ENCODE measurements at regions not wholly inside any gene's neighbourhood (a gene's known extent, or its start where the extent isn't known, plus 50 kb on each side); places are given as distances from the start of the nearest gene placed in this dataset.

DNA sequence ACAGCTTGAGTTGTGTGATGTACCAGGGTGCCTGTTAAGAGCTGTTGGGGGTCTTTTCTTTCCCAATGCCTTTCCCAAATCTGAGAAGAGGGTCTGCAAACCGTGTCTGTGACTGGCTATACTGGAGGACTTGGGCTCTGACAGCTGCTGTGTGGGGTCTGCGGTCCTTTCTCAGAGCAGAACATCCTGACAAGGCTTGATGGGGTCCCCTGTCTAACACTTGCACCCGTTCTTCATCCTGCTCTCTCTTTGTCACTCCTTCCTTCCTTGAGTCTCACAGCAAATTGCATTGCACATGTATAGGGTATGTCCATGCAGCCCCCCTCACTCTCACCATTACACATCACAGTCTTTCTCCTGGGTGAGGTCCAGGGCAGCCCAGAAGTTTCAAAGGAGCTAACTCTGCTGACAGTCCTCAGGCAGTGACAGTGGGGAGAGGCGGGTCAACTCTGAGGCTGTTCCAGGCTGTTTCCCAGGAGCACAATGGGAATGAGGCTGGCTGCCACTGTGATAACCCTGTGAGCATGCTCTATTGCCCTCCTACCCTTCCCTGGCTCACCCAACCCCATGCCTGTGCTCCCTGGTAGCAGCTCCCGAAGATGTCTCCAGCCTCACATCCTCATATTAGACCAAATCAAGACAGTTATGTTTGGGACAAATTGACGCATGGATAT lies 163.2 kb upstream of the GGTLC1 start:
- intact Hi-C loops (cut with micrococcal nuclease; ENCODE audit: unreplicated experiment) = no loop called here
- no peak overlapping the region for H3K4me3 Mint-ChIP-seq (ENCODE audit: unreplicated experiment)

DNA sequence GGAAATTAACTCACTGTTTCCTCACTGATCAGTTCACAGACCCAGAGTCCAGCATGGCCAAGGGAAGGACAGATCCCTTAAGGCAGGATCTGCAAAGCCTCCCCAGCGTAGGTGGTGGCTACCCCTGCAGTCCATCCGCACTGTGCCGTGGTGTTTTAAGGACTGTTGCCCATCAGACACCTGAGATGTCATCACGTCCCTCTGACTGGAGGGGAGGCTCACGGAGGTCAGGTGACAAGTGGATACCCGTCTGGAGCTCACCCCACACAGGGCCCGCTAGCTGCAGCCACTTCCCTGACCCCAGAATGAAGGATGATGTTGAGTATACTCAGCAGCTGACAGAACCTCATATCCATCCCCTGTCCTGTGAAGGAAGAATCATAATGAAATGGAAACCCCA lies 161.8 kb upstream of the GGTLC1 start:
- Histone ChIP-seq H3K9me3 (no peaks in the 10 kb centered on the region), H3K36me3 (ENCODE audit: control insufficient read depth, insufficient read depth, low read length) (no peaks in the 10 kb centered on the region), H3K4me3 (ENCODE audit: low read depth, low read length) (no peak overlapping the region), H3K27me3 (replicated peaks; ENCODE audit: control insufficient read depth, insufficient read depth, low read length) (no peaks in the 10 kb centered on the region), H3K4me1 (no peaks in the 10 kb centered on the region)
- TF ChIP-seq, protein P1, sequence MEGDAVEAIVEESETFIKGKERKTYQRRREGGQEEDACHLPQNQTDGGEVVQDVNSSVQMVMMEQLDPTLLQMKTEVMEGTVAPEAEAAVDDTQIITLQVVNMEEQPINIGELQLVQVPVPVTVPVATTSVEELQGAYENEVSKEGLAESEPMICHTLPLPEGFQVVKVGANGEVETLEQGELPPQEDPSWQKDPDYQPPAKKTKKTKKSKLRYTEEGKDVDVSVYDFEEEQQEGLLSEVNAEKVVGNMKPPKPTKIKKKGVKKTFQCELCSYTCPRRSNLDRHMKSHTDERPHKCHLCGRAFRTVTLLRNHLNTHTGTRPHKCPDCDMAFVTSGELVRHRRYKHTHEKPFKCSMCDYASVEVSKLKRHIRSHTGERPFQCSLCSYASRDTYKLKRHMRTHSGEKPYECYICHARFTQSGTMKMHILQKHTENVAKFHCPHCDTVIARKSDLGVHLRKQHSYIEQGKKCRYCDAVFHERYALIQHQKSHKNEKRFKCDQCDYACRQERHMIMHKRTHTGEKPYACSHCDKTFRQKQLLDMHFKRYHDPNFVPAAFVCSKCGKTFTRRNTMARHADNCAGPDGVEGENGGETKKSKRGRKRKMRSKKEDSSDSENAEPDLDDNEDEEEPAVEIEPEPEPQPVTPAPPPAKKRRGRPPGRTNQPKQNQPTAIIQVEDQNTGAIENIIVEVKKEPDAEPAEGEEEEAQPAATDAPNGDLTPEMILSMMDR (IDR thresholded peaks at IDR 0.05; ENCODE audit: insufficient read depth in 1 of 2, low read depth in 1 of 2, low read length in 1 of 2, severe bottlenecking in 1 of 2, unreplicated experiment in 1 of 2) = no peak
- no peaks in the 10 kb centered on the region for H3K36me3 Mint-ChIP-seq (ENCODE audit: insufficient read depth, unreplicated experiment)
- no peaks in the 10 kb centered on the region for H3K4me1 Mint-ChIP-seq (ENCODE audit: low read depth, unreplicated experiment)
- H3K9me3 Mint-ChIP-seq (ENCODE audit: unreplicated experiment) = no peaks in the 10 kb centered on the region
- DNase-seq = no peak
- no peak overlapping the region for H3K4me3 Mint-ChIP-seq (ENCODE audit: unreplicated experiment)
- H3K27me3 Mint-ChIP-seq (ENCODE audit: insufficient read depth, unreplicated experiment) = peaks cover 17% of the 10 kb centered on the region
- intact Hi-C loops (cut with micrococcal nuclease; ENCODE audit: unreplicated experiment) = no loop called here
- BruUV-seq (replicated peaks) = no TSS peak
- no peak overlapping the region for H3K27ac Mint-ChIP-seq (ENCODE audit: unreplicated experiment)
- POLR2A ChIA-PET = no interaction called here
- CTCF ChIA-PET = interaction anchor here (1.5 kb wide), 1 partner anchor 10 kb away, joined by 4 read pairs; no protein-coding TSS in a partner anchor

More for the DNA sequence above, 163.2 kb upstream of the GGTLC1 start:
- Mint-ChIP-seq H3K27me3 (ENCODE audit: insufficient read depth, unreplicated experiment) (peaks cover 10% of the 10 kb centered on the region), H3K4me1 (ENCODE audit: low read depth, unreplicated experiment) (no peaks in the 10 kb centered on the region), H3K36me3 (ENCODE audit: insufficient read depth, unreplicated experiment) (no peaks in the 10 kb centered on the region), H3K9me3 (ENCODE audit: unreplicated experiment) (peaks cover 7% of the 10 kb centered on the region), H3K27ac (ENCODE audit: unreplicated experiment) (no peak overlapping the region)
- TF ChIP-seq, protein P1 (IDR thresholded peaks at IDR 0.05; ENCODE audit: insufficient read depth in 1 of 2, low read depth in 1 of 2, low read length in 1 of 2, severe bottlenecking in 1 of 2, unreplicated experiment in 1 of 2) = no peak
- CTCF ChIA-PET = no interaction called here
- H3K36me3 ChIP-seq (ENCODE audit: control insufficient read depth, insufficient read depth, low read length) = no peaks in the 10 kb centered on the region
- DNase-seq = no peak
- POLR2A ChIA-PET = no interaction called here
- no peaks in the 10 kb centered on the region for H3K9me3 ChIP-seq
- BruUV-seq (replicated peaks) = no TSS peak
- H3K4me1 ChIP-seq = no peaks in the 10 kb centered on the region
- H3K27me3 ChIP-seq (replicated peaks; ENCODE audit: control insufficient read depth, insufficient read depth, low read length) = no peaks in the 10 kb centered on the region
- no peak overlapping the region for H3K4me3 ChIP-seq (ENCODE audit: low read depth, low read length)

DNA sequence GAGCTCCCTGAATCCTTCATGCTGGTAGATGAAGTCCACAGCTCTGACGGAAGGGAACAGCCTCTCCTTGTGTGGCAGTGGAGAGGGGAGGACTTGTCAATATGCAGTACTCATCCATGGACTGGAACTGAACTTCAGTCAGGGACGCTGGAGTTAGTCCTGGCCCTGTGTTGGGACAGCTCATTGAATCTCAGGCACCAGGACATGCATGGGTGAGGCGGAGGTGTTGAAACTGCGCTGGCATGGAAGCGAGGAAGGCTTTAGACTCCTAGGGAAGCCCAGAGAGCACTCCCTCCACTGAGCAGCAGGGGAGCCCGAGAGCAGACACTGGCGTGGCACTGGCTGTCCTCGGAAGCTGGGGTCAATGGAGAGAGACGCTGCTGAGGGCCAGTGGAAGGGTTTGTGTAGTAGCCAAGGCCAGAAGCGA lies 161.3 kb upstream of the GGTLC1 start:
- DNase-seq = peak in 1 of 2 experiments; percentile 45
- POLR2A ChIA-PET = no interaction called here

More for the DNA sequence above, 161.3 kb upstream of the GGTLC1 start:
- Mint-ChIP-seq H3K9me3 (ENCODE audit: unreplicated experiment) (no peaks in the 10 kb centered on the region), H3K4me3 (ENCODE audit: unreplicated experiment) (no peak overlapping the region), H3K4me1 (ENCODE audit: low read depth, unreplicated experiment) (no peaks in the 10 kb centered on the region), H3K27me3 (ENCODE audit: insufficient read depth, unreplicated experiment) (peaks cover 17% of the 10 kb centered on the region), H3K27ac (ENCODE audit: unreplicated experiment) (no peak overlapping the region), H3K36me3 (ENCODE audit: insufficient read depth, unreplicated experiment) (no peaks in the 10 kb centered on the region)
- BruUV-seq (replicated peaks) = no TSS peak
- no peaks in the 10 kb centered on the region for H3K27me3 ChIP-seq (replicated peaks; ENCODE audit: control insufficient read depth, insufficient read depth, low read length)
- no peak overlapping the region for H3K4me3 ChIP-seq (ENCODE audit: low read depth, low read length)
- CTCF ChIA-PET = interaction anchor here (1.5 kb wide), 1 partner anchor 11 kb away, joined by 4 read pairs; no protein-coding TSS in a partner anchor
- TF ChIP-seq, protein P1 (IDR thresholded peaks at IDR 0.05; ENCODE audit: insufficient read depth in 1 of 2, low read depth in 1 of 2, low read length in 1 of 2, severe bottlenecking in 1 of 2, unreplicated experiment in 1 of 2) = peak; percentile 44 to 75
- H3K9me3 ChIP-seq = no peaks in the 10 kb centered on the region
- intact Hi-C loops (cut with micrococcal nuclease; ENCODE audit: unreplicated experiment) = no loop called here
- no peaks in the 10 kb centered on the region for H3K36me3 ChIP-seq (ENCODE audit: control insufficient read depth, insufficient read depth, low read length)
- H3K4me1 ChIP-seq = no peaks in the 10 kb centered on the region

Measured in Caco-2 (cell line).